Pancreas (tissue), 10 donors: ENCODE measurements at regions not wholly inside any gene's neighbourhood (a gene's known extent, or its start where the extent isn't known, plus 50 kb on each side); places are given as distances from the start of the nearest gene placed in this dataset.
"Not testable (repeated sequence)": the region's sequence is repeated elsewhere in the genome, so short reads cannot be mapped to it uniquely, and the experiment has no call there.

Experiments
- ATAC-seq, 4 donors: fragments of 200-7000 bp; cut with Tn5 transposase; one replicate each; pipeline versions ENCODE4 v1.8.0 to v1.9.1; 2020; ENCODE audit warnings: mild to moderate bottlenecking in 4 of 4, moderate library complexity in 4 of 4
- DNase-seq, 6 donors: peaks; one replicate each; pipeline ENCODE4 v3.0.0-alpha.2; 2020
- FAIRE-seq: peaks from 2 replicates; lab custom pipeline; 2012; peaks lifted over from hg19 to GRCh38; lab: Jason Lieb, UNC
- H3K27ac ChIP-seq, 4 donors: fragments of 200-600 bp; sonication (generic); 1 replicate in 3 of 4; 2 replicates in 1 of 4; pipeline versions ENCODE4 v1.5.0 to v1.8.0; 2020
- H3K27me3 ChIP-seq, 4 donors: fragments of 200-600 bp; one replicate each; pipeline ENCODE4 v1.8.0; 2021
- H3K36me3 ChIP-seq, 3 donors: fragments of 200-600 bp; sonication (generic) in 1 of 3; one replicate each; pipeline versions ENCODE4 v1.5.0 to v1.8.0; 2020 to 2021
- H3K4me1 ChIP-seq, 3 donors: fragments of 200-600 bp; one replicate each; pipeline ENCODE4 v1.8.0; 2021
- H3K4me3 ChIP-seq, 4 donors: fragments of 200-600 bp; sonication (generic) in 2 of 4; one replicate each; pipeline versions ENCODE4 v1.5.0 to v1.8.0; 2020 to 2021
- H3K9me3 ChIP-seq, 4 donors: fragments of 200-600 bp; one replicate each; pipeline ENCODE4 v1.8.0; 2021
- WGBS, 2 donors: extraction: QIAGEN DNeasy Blood & Tissue Kit; methylation state at CpG; one replicate each; pipeline ENCODE4 v1.1.7; 2013; 5-methylcytosine and 5-hydroxymethylcytosine counted together
- intact Hi-C, 3 donors: fragments of 100-400 bp; cut with DNase I; formaldehyde crosslinking; loops; one replicate each; pipeline versions ENCODE4 v1.11.1 to v1.14.2; 2022
- TF ChIP-seq, protein P1 (sequence below), 4 donors: fragments of 200-600 bp; sonication (generic) in 3 of 4; IDR thresholded peaks; one replicate each; pipeline versions ENCODE4 v1.5.0 to v1.8.0; 2021; ENCODE audit warnings: antibody characterized with exemption in 4 of 4
- donor health status: healthy with polysubstance abuse.
- donor health status: DM: no; HTN: no; CAD: no; lungs with moderate emphysema.
- donor health status: DM: no; HTN: no; CAD: no.
- donor health status: control.
- donor health status: control.
- donor health status: Bipolar disorder and iron deficiency.
- donor health status: DM: yes; HTN: yes; CAD: no.
- donor health status: DM: no; HTN: no; CAD: no.
- donor health status: DM: no; HTN: no; CAD: no.
- donor health status: DM: yes; HTN: yes; CAD: no.

- H3K27me3 ChIP-seq: no peaks in the 10 kb centered on the region
- intact Hi-C loops: no loop called here
- ATAC-seq: peak in 2 of 4 donors; percentile 44 to 63
- H3K36me3 ChIP-seq: no peaks in the 10 kb centered on the region
- DNase-seq: no peak
- TF ChIP-seq, protein P1, sequence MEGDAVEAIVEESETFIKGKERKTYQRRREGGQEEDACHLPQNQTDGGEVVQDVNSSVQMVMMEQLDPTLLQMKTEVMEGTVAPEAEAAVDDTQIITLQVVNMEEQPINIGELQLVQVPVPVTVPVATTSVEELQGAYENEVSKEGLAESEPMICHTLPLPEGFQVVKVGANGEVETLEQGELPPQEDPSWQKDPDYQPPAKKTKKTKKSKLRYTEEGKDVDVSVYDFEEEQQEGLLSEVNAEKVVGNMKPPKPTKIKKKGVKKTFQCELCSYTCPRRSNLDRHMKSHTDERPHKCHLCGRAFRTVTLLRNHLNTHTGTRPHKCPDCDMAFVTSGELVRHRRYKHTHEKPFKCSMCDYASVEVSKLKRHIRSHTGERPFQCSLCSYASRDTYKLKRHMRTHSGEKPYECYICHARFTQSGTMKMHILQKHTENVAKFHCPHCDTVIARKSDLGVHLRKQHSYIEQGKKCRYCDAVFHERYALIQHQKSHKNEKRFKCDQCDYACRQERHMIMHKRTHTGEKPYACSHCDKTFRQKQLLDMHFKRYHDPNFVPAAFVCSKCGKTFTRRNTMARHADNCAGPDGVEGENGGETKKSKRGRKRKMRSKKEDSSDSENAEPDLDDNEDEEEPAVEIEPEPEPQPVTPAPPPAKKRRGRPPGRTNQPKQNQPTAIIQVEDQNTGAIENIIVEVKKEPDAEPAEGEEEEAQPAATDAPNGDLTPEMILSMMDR (IDR thresholded peaks at IDR 0.05): no peak
- no peak for FAIRE-seq
- H3K4me1 ChIP-seq: peaks cover 0 to 11% (median 6%) of the 10 kb centered on the region in 3 donors
- H3K4me3 ChIP-seq: no peak overlapping the region
- no peaks in the 10 kb centered on the region for H3K9me3 ChIP-seq
- WGBS, 2 donors: 22 to 29% methylated on average over 2 of the region's 2 CpGs
- no peak overlapping the region for H3K27ac ChIP-seq
Measured at GRCh38 chr1:94298861-94299260, 61.5 kb upstream of the ARHGAP29 start.

- no peak for DNase-seq
Measured at GRCh38 chr1:94296018-94296417, 58.6 kb upstream of the ARHGAP29 start.

GRCh38 chr1:94292978-94293377 lies 55.6 kb upstream of the ARHGAP29 start:
- H3K27me3 ChIP-seq, H3K4me1 ChIP-seq, H3K9me3 ChIP-seq, H3K27ac ChIP-seq, ATAC-seq, FAIRE-seq, intact Hi-C loops, H3K36me3 ChIP-seq, H3K4me3 ChIP-seq: not testable (repeated sequence)
- DNase-seq: peak in 1 of 6 donors; percentile 21
- 91 to 97% methylated on average over 7 to 8 of the region's 8 CpGs for WGBS, 2 donors

More at GRCh38 chr1:94296018-94296417, 58.6 kb upstream of the ARHGAP29 start:
- ATAC-seq (no peak), FAIRE-seq (no peak)
- no peaks in the 10 kb centered on the region for H3K9me3 ChIP-seq
- intact Hi-C loops: no loop called here
- TF ChIP-seq, protein P1 (IDR thresholded peaks at IDR 0.05): no peak
- WGBS, 2 donors: 72 to 85% methylated on average over 5 of the region's 5 CpGs
- peaks cover 0 to 11% (median 6%) of the 10 kb centered on the region in 3 donors for H3K4me1 ChIP-seq
- no peaks in the 10 kb centered on the region for H3K27me3 ChIP-seq
- H3K27ac ChIP-seq: no peak overlapping the region
- no peaks in the 10 kb centered on the region for H3K36me3 ChIP-seq
- H3K4me3 ChIP-seq: no peak overlapping the region

GRCh38 chr1:94289244-94289643 lies 51.9 kb upstream of the ARHGAP29 start:
- ATAC-seq, H3K9me3 ChIP-seq, H3K27me3 ChIP-seq, DNase-seq, FAIRE-seq, H3K27ac ChIP-seq, intact Hi-C loops, H3K4me3 ChIP-seq, H3K4me1 ChIP-seq, H3K36me3 ChIP-seq: not testable (repeated sequence)
- 69 to 80% methylated on average over 1 of the region's 1 CpG for WGBS, 2 donors
